ENCODE measurements at regions not wholly inside any gene's neighbourhood (a gene's known extent, or its start where the extent isn't known, plus 50 kb on each side); places are given as distances from the start of the nearest gene placed in this dataset.

DNA sequence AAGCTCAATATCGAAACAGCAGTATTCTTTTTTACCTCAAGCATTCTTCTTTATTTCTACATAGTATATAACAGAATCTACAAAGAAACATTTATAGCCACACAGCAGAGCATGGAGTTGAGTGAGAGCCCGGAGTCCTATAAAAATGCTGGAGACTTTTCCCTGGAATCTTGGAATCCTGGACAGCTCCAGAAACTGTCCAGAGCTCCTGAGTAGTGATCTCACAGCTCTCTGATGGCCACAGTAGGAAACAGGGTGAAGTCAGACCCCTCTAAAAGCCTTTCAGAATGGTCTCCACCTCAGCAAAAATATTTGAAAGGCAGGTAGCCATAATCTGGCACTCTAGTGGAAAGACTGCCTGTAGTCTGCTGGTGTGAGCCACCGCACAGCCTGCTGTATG is 149.3 kb upstream of the STXBP5 start:
- H3K4me3 ChIP-seq (ENCODE audit: low read depth, low read length): no peak overlapping the region
- TF ChIP-seq POLR2A (IDR thresholded peaks at IDR 0.05; ENCODE audit: extremely low read depth, insufficient read length) (no peak), MYC (IDR thresholded peaks at IDR 0.05; ENCODE audit: low read depth, low read length) (no peak)
- TF ChIP-seq, protein P1, sequence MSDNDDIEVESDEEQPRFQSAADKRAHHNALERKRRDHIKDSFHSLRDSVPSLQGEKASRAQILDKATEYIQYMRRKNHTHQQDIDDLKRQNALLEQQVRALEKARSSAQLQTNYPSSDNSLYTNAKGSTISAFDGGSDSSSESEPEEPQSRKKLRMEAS (IDR thresholded peaks at IDR 0.05; ENCODE audit: low read depth, low read length): no peak
- TF ChIP-seq, protein P2, sequence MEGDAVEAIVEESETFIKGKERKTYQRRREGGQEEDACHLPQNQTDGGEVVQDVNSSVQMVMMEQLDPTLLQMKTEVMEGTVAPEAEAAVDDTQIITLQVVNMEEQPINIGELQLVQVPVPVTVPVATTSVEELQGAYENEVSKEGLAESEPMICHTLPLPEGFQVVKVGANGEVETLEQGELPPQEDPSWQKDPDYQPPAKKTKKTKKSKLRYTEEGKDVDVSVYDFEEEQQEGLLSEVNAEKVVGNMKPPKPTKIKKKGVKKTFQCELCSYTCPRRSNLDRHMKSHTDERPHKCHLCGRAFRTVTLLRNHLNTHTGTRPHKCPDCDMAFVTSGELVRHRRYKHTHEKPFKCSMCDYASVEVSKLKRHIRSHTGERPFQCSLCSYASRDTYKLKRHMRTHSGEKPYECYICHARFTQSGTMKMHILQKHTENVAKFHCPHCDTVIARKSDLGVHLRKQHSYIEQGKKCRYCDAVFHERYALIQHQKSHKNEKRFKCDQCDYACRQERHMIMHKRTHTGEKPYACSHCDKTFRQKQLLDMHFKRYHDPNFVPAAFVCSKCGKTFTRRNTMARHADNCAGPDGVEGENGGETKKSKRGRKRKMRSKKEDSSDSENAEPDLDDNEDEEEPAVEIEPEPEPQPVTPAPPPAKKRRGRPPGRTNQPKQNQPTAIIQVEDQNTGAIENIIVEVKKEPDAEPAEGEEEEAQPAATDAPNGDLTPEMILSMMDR (IDR thresholded peaks at IDR 0.05; ENCODE audit: low read depth, low read length): no peak
- no peak for DNase-seq (ENCODE audit: low read depth)

DNA sequence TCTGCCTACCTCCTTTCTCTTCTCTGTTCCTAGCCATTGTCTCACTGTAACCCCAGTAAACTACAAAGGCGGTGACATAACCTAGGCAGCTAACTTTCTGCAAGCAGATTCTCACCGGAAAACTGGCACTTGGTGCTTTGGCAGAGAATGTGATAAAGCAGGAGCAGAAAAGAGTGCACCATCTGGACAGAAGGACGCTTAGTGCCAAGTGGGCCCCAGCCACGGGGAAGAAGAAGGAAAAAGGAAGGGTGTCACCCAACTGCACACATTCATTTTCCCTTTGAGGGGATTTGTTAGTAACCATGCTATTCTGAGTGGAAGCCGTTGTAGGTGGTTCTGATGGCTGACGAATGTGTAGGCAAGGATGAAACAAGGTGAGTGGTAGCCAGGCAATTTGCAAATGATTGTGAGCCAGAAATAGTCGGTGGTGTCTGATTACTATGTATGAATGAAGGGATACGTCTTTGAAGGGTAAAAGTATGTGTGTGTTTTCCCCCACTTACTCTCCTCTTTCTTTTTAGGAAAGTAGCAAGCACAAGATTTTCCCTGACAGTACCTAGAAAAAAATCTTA is 148.3 kb upstream of the STXBP5 start:
- TF ChIP-seq POLR2A (IDR thresholded peaks at IDR 0.05; ENCODE audit: extremely low read depth, insufficient read length): no peak
- TF ChIP-seq, protein P2 (IDR thresholded peaks at IDR 0.05; ENCODE audit: low read depth, low read length): no peak
- TF ChIP-seq MYC (IDR thresholded peaks at IDR 0.05; ENCODE audit: low read depth, low read length): no peak
- H3K4me3 ChIP-seq (ENCODE audit: low read depth, low read length): no peak overlapping the region
- DNase-seq (ENCODE audit: low read depth): no peak

DNA sequence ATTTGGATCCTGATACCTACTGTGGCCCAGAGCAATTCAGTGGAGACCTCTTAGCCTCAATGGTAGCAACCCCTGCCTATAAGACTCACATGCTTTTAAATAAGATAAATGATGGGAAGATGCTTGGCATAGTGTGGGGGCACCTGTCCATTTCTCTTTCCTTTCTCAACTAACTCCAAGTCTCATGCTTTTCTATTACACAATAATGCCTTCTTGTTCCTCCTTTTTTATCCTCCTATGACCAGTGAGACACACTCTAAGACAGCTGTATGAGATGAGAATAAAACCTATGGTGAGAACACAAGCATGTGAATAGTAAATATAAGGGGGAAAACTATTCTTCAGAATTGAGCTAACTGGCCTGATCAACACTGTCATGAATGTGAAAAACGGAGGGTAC is 147.0 kb upstream of the STXBP5 start:
- DNase-seq (ENCODE audit: low read depth): peak; percentile 28
- H3K4me3 ChIP-seq (ENCODE audit: low read depth, low read length): no peak overlapping the region
- no peak for TF ChIP-seq POLR2A (IDR thresholded peaks at IDR 0.05; ENCODE audit: extremely low read depth, insufficient read length)
- no peak for TF ChIP-seq MYC (IDR thresholded peaks at IDR 0.05; ENCODE audit: low read depth, low read length)
- TF ChIP-seq, protein P2 (IDR thresholded peaks at IDR 0.05; ENCODE audit: low read depth, low read length): no peak
- TF ChIP-seq, protein P1 (IDR thresholded peaks at IDR 0.05; ENCODE audit: low read depth, low read length): no peak

DNA sequence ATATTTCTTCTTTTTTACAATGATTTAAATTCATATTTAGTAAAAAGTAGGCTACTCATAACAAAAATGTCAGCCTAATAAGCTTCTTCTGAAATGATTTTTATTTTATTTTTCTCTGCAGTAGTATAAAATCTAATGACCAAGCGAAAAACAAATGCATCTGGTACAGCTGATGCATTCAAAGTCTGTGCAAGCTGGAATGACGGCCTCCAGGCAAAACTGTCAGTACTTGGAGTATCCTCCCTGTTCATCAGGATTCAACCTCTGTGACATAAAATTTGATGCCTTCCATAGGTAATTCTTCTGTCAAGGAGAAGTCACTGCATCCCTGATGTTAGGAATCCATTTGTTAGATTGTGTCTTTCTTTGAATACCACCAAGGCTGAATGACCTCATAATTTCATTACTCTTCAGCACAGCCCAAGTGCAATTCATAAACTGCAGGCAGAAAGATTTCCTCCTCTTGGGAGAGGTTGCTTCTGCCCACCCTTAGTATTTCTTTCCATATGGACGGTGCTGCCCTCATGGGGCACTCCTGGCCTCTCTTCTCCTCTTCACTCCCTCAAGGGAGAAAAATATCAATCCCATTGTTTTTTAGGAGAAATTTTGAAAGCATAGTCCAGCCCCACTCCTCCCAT is 146.4 kb upstream of the STXBP5 start:
- no peak overlapping the region for H3K4me3 ChIP-seq (ENCODE audit: low read depth, low read length)
- TF ChIP-seq POLR2A (IDR thresholded peaks at IDR 0.05; ENCODE audit: extremely low read depth, insufficient read length) (no peak), MYC (IDR thresholded peaks at IDR 0.05; ENCODE audit: low read depth, low read length) (no peak)
- TF ChIP-seq, protein P1 (IDR thresholded peaks at IDR 0.05; ENCODE audit: low read depth, low read length): no peak
- TF ChIP-seq, protein P2 (IDR thresholded peaks at IDR 0.05; ENCODE audit: low read depth, low read length): no peak
- no peak for DNase-seq (ENCODE audit: low read depth)

DNA sequence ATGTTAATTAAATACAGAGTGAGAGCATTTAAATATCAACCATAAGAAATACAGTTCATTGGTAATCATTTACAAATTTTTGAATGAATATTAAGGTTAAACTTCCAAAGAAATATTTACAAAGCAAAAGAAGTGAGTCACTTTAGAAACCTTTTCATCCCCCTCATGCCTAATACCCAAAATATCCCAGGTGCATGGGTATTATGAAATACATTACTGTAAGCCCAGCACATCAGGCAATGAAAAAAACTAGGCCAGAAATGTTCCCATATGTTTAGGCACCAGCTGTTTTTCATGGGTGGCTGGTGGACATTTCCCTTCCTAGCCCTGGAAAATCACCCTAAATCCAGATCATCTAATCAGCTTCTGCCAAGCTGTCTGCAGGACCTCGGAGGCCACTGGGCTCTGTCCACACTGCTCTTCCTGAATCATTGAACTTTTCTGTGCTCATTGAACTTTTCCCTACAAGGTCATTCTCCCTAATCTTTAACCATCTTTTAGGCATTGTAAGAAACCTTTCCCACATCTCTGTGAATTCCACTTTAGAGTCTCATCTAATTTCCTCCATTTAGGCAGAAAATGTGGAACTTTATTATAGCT is 145.3 kb upstream of the STXBP5 start:
- TF ChIP-seq MYC (IDR thresholded peaks at IDR 0.05; ENCODE audit: low read depth, low read length): no peak
- TF ChIP-seq, protein P2 (IDR thresholded peaks at IDR 0.05; ENCODE audit: low read depth, low read length): no peak
- TF ChIP-seq POLR2A (IDR thresholded peaks at IDR 0.05; ENCODE audit: extremely low read depth, insufficient read length): no peak
- TF ChIP-seq, protein P1 (IDR thresholded peaks at IDR 0.05; ENCODE audit: low read depth, low read length): no peak
- H3K4me3 ChIP-seq (ENCODE audit: low read depth, low read length): no peak overlapping the region
- DNase-seq (ENCODE audit: low read depth): no peak
